ENCODE measurements at regions not wholly inside any gene's neighbourhood (a gene's known extent, or its start where the extent isn't known, plus 50 kb on each side); places are given as distances from the start of the nearest gene placed in this dataset.

DNA sequence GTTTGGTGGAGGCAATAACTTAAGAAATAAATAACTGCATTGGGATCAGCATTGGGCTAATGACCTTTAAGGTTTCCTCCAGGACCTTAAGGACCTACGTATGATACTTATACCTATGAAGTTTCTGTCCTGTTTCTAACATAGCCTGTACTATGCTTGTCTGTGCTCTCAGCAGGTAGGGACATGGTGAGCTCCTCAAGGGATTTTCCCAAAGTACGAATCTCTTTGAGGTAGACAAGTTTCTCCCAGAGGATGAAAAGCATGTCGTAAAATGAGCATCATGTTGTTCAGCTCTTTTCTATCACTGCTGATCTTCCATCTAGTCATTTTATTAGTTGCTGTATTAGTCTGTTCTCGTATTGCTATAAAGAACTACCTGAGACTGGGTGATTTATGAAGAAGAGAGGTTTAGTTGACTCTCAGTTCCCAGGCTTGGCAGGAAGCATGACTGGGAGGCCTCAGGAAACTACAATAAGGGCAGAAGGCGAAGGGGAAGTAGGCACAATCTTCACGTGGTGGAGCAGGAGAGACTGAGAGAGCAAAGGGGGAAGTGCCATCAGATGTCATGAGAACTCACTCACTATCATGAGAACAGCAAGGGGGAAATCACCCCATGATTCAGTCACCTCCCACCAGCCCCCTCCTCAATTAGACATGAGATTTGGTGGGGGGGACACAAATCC, 77.8 kb upstream of the TGM3 start:
- H3K36me3 ChIP-seq (replicated peaks in 1 of 2; ENCODE audit: control insufficient read depth in 1 of 2, insufficient read depth in 2 of 2, low read length in 2 of 2), result no peaks in the 10 kb centered on the region
- ChIA-PET POLR2A (no interaction called here), CTCF (ENCODE audit: low intra/inter-chr PET ratio, low total read pairs) (no interaction called here)
- no peaks in the 10 kb centered on the region for H4K20me1 ChIP-seq (ENCODE audit: insufficient read depth, low read length)
- TF ChIP-seq MED1 (CRISPR knock-in tag; IDR thresholded peaks at IDR 0.05), result no peak
- no peak for TF ChIP-seq ONECUT2 (CRISPR knock-in tag; IDR thresholded peaks at IDR 0.05)
- TF ChIP-seq GZF1 (CRISPR knock-in tag; IDR thresholded peaks at IDR 0.05), result no peak
- no peak for TF ChIP-seq STAT5B (CRISPR knock-in tag; IDR thresholded peaks at IDR 0.05)
- TF ChIP-seq ZNF501 (CRISPR knock-in tag; IDR thresholded peaks at IDR 0.05), result no peak
- TF ChIP-seq, protein P1, sequence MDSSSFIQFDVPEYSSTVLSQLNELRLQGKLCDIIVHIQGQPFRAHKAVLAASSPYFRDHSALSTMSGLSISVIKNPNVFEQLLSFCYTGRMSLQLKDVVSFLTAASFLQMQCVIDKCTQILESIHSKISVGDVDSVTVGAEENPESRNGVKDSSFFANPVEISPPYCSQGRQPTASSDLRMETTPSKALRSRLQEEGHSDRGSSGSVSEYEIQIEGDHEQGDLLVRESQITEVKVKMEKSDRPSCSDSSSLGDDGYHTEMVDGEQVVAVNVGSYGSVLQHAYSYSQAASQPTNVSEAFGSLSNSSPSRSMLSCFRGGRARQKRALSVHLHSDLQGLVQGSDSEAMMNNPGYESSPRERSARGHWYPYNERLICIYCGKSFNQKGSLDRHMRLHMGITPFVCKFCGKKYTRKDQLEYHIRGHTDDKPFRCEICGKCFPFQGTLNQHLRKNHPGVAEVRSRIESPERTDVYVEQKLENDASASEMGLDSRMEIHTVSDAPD (CRISPR knock-in tag; IDR thresholded peaks at IDR 0.05), result no peak
- TF ChIP-seq, protein P2, sequence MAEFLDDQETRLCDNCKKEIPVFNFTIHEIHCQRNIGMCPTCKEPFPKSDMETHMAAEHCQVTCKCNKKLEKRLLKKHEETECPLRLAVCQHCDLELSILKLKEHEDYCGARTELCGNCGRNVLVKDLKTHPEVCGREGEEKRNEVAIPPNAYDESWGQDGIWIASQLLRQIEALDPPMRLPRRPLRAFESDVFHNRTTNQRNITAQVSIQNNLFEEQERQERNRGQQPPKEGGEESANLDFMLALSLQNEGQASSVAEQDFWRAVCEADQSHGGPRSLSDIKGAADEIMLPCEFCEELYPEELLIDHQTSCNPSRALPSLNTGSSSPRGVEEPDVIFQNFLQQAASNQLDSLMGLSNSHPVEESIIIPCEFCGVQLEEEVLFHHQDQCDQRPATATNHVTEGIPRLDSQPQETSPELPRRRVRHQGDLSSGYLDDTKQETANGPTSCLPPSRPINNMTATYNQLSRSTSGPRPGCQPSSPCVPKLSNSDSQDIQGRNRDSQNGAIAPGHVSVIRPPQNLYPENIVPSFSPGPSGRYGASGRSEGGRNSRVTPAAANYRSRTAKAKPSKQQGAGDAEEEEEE (CRISPR knock-in tag; IDR thresholded peaks at IDR 0.05; ENCODE audit: borderline replicate concordance), result no peak
- TF ChIP-seq, protein P3, sequence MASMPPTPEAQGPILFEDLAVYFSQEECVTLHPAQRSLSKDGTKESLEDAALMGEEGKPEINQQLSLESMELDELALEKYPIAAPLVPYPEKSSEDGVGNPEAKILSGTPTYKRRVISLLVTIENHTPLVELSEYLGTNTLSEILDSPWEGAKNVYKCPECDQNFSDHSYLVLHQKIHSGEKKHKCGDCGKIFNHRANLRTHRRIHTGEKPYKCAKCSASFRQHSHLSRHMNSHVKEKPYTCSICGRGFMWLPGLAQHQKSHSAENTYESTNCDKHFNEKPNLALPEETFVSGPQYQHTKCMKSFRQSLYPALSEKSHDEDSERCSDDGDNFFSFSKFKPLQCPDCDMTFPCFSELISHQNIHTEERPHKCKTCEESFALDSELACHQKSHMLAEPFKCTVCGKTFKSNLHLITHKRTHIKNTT (CRISPR knock-in tag; IDR thresholded peaks at IDR 0.05), result no peak
- BruUV-seq (replicated peaks), result no TSS peak
- H3K27ac ChIP-seq (ENCODE audit: extremely low read length, insufficient read depth, low read length), result no peak overlapping the region
- intact Hi-C loops (cut with micrococcal nuclease; ENCODE audit: unreplicated experiment) (no loop called here), in situ Hi-C loops (cut with HindIII; ENCODE audit: extremely low pct_ligation_motif_present, low pct_unique_long_range_greater_than_20kb) (no loop called here)
- peaks cover 5% of the 10 kb centered on the region; the same call in 1 of the 2 replicates for H3K9me3 ChIP-seq (ENCODE audit: low read length)
- no peak overlapping the region for H3K4me3 ChIP-seq (replicated peaks in 1 of 3; ENCODE audit: insufficient read depth in 1 of 3, low read depth in 2 of 3, low read length in 3 of 3)
- H3K27me3 ChIP-seq (ENCODE audit: control insufficient read depth in 1 of 2, insufficient read depth in 2 of 2, low read length in 2 of 2), result no peaks in the 10 kb centered on the region
- H3K4me1 ChIP-seq (ENCODE audit: insufficient read depth, low read length), result no peaks in the 10 kb centered on the region
- FAIRE-seq, result no peak
- DNase-seq (ENCODE audit: low spot score), result no peak
- no peak overlapping the region for H3K4me2 ChIP-seq (ENCODE audit: low read depth, low read length)
- no peak overlapping the region for H2AFZ ChIP-seq (ENCODE audit: low read length)
- WGBS (ENCODE audit: low lambda C conversion rate), result 23% methylated on average over 6 of the region's 6 CpGs
- no peak for ATAC-seq
- no peaks in the 10 kb centered on the region for H3K79me2 ChIP-seq (ENCODE audit: insufficient read depth, low read length)
- H3K9ac ChIP-seq (ENCODE audit: insufficient read depth, low read depth, low read length), result no peak overlapping the region

Data from HepG2 (cell line).